ENCODE measurements at regions not wholly inside any gene's neighbourhood (a gene's known extent, or its start where the extent isn't known, plus 50 kb on each side); places are given as distances from the start of the nearest gene placed in this dataset.

DNA sequence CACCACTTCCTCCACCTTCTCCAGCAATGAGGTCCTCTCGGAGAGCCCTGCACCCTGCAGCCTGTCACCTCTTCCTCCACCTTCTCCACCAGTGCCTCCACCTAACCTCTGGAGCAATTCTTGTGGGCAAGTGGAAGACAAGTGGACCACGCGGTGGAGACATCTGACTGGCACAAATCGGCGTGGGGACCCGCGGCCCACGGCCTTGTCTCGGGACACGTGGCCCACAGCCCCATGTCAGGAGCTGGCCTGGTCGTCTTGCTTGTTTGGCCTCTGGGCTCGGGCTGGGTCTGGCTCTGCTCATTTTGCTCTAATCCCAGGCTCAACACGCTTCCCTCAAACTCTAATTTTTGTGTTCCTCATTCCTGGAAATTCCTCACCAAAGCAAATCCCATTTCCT, 393.1 kb upstream of the IRX1 start:
- DNase-seq = no peak
- Histone ChIP-seq H3K4me3 (ENCODE audit: low read depth in 2 of 2, low read length in 1 of 2) (no peak overlapping the region), H4K20me1 (ENCODE audit: insufficient read depth) (no peaks in the 10 kb centered on the region), H3K9me3 (no peaks in the 10 kb centered on the region), H3K36me3 (replicated peaks in 1 of 2; ENCODE audit: control insufficient read depth in 1 of 2, insufficient read depth in 2 of 2, low read length in 1 of 2) (no peaks in the 10 kb centered on the region), H3K9me2 (no peaks in the 10 kb centered on the region), H2AFZ (ENCODE audit: low read depth) (no peak overlapping the region), H3K4me1 (ENCODE audit: control insufficient read depth in 1 of 2, insufficient read depth in 2 of 2, low read depth in 1 of 2, low read length in 1 of 2) (no peaks in the 10 kb centered on the region), H3K4me2 (no peak overlapping the region), H3K27ac (ENCODE audit: low read depth in 2 of 2, low read length in 1 of 2) (no peak overlapping the region), H3K79me2 (ENCODE audit: insufficient read depth) (no peaks in the 10 kb centered on the region), H3K27me3 (ENCODE audit: insufficient read depth) (peaks cover 10% of the 10 kb centered on the region; the same call in 1 of the 2 replicates), H3K9ac (no peak overlapping the region), H3F3A (replicated peaks; ENCODE audit: insufficient read depth) (no peaks in the 10 kb centered on the region)
- TF ChIP-seq POLR2AphosphoS5 (IDR thresholded peaks at IDR 0.05; ENCODE audit: low read depth, low read length) (no peak), JUND (IDR thresholded peaks at IDR 0.05) (no peak), FOXM1 (IDR thresholded peaks at IDR 0.05; ENCODE audit: low read depth) (no peak), MEF2A (IDR thresholded peaks at IDR 0.05; ENCODE audit: borderline replicate concordance, low read depth) (no peak), FOSL2 (IDR thresholded peaks at IDR 0.05; ENCODE audit: borderline replicate concordance, low read depth) (no peak), YY1 (IDR thresholded peaks at IDR 0.05; ENCODE audit: low read depth) (no peak), EZH2phosphoT487 (IDR thresholded peaks at IDR 0.05; ENCODE audit: borderline replicate concordance, low read depth) (no peak), TCF12 (IDR thresholded peaks at IDR 0.05) (no peak), RAD21 (IDR thresholded peaks at IDR 0.05; ENCODE audit: low read length) (no peak), NFIC (IDR thresholded peaks at IDR 0.05; ENCODE audit: borderline replicate concordance) (no peak), RFX5 (IDR thresholded peaks at IDR 0.05; ENCODE audit: low read length) (no peak), GATA2 (CRISPR knock-in tag; IDR thresholded peaks at IDR 0.05) (no peak)
- TF ChIP-seq, protein P1, sequence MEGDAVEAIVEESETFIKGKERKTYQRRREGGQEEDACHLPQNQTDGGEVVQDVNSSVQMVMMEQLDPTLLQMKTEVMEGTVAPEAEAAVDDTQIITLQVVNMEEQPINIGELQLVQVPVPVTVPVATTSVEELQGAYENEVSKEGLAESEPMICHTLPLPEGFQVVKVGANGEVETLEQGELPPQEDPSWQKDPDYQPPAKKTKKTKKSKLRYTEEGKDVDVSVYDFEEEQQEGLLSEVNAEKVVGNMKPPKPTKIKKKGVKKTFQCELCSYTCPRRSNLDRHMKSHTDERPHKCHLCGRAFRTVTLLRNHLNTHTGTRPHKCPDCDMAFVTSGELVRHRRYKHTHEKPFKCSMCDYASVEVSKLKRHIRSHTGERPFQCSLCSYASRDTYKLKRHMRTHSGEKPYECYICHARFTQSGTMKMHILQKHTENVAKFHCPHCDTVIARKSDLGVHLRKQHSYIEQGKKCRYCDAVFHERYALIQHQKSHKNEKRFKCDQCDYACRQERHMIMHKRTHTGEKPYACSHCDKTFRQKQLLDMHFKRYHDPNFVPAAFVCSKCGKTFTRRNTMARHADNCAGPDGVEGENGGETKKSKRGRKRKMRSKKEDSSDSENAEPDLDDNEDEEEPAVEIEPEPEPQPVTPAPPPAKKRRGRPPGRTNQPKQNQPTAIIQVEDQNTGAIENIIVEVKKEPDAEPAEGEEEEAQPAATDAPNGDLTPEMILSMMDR (IDR thresholded peaks at IDR 0.05) = no peak
- TF ChIP-seq, protein P2, sequence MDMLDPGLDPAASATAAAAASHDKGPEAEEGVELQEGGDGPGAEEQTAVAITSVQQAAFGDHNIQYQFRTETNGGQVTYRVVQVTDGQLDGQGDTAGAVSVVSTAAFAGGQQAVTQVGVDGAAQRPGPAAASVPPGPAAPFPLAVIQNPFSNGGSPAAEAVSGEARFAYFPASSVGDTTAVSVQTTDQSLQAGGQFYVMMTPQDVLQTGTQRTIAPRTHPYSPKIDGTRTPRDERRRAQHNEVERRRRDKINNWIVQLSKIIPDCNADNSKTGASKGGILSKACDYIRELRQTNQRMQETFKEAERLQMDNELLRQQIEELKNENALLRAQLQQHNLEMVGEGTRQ (IDR thresholded peaks at IDR 0.05; ENCODE audit: borderline replicate concordance, low read depth, low read length) = no peak
- TF ChIP-seq, protein P3, sequence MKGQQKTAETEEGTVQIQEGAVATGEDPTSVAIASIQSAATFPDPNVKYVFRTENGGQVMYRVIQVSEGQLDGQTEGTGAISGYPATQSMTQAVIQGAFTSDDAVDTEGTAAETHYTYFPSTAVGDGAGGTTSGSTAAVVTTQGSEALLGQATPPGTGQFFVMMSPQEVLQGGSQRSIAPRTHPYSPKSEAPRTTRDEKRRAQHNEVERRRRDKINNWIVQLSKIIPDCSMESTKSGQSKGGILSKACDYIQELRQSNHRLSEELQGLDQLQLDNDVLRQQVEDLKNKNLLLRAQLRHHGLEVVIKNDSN (IDR thresholded peaks at IDR 0.05; ENCODE audit: borderline replicate concordance, low read depth) = no peak
- ChIA-PET POLR2A (no interaction called here), CTCF (no interaction called here)
- 0% methylated on average over 12 of the region's 13 CpGs for WGBS (ENCODE audit: low lambda C conversion rate)

DNA sequence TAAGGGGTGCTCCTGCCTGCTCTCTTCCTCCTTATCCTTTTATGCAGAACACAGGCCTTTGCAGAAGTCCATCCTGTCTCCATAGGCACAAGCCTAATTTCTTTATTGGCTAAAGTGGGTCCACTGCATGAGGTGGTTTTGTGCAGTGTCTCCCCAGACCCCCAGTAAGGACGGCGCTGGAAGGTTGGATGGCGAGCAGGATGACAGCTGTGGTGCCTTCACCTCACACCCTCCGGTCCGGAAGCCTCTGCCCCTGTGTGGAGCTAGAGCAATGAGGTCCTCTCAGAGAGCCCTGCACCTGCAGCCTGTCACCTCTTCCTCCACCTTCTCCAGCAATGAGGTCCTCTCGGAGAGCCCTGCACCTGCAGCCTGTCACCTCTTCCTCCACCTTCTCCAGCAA, 393.7 kb upstream of the IRX1 start:
- ChIA-PET CTCF (no interaction called here), POLR2A (no interaction called here)
- no peak overlapping the region for H3K4me3 ChIP-seq (ENCODE audit: low read depth in 2 of 2, low read length in 1 of 2)
- H3K36me3 ChIP-seq (replicated peaks in 1 of 2; ENCODE audit: control insufficient read depth in 1 of 2, insufficient read depth in 2 of 2, low read length in 1 of 2) = no peaks in the 10 kb centered on the region
- no peak overlapping the region for H3K27ac ChIP-seq (ENCODE audit: low read depth in 2 of 2, low read length in 1 of 2)
- no peaks in the 10 kb centered on the region for H3K9me3 ChIP-seq
- H3K9me2 ChIP-seq = no peaks in the 10 kb centered on the region
- H4K20me1 ChIP-seq (ENCODE audit: insufficient read depth) = no peaks in the 10 kb centered on the region
- no peak overlapping the region for H2AFZ ChIP-seq (ENCODE audit: low read depth)
- H3K4me2 ChIP-seq = no peak overlapping the region
- WGBS (ENCODE audit: low lambda C conversion rate) = 0% methylated on average over 4 of the region's 6 CpGs
- H3K27me3 ChIP-seq (ENCODE audit: insufficient read depth) = peaks cover 11% of the 10 kb centered on the region; the same call in 1 of the 2 replicates
- no peak overlapping the region for H3K9ac ChIP-seq
- H3K4me1 ChIP-seq (ENCODE audit: control insufficient read depth in 1 of 2, insufficient read depth in 2 of 2, low read depth in 1 of 2, low read length in 1 of 2) = no peaks in the 10 kb centered on the region
- H3K79me2 ChIP-seq (ENCODE audit: insufficient read depth) = no peaks in the 10 kb centered on the region
- no peaks in the 10 kb centered on the region for H3F3A ChIP-seq (replicated peaks; ENCODE audit: insufficient read depth)
- no peak for DNase-seq
- TF ChIP-seq RCOR1 (IDR thresholded peaks at IDR 0.05; ENCODE audit: low read length) = no peak
- TF ChIP-seq NFIC (IDR thresholded peaks at IDR 0.05; ENCODE audit: borderline replicate concordance) = no peak
- no peak for TF ChIP-seq RAD21 (IDR thresholded peaks at IDR 0.05; ENCODE audit: low read length)
- TF ChIP-seq, protein P4, sequence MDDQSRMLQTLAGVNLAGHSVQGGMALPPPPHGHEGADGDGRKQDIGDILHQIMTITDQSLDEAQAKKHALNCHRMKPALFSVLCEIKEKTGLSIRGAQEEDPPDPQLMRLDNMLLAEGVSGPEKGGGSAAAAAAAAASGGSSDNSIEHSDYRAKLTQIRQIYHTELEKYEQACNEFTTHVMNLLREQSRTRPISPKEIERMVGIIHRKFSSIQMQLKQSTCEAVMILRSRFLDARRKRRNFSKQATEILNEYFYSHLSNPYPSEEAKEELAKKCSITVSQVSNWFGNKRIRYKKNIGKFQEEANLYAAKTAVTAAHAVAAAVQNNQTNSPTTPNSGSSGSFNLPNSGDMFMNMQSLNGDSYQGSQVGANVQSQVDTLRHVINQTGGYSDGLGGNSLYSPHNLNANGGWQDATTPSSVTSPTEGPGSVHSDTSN (IDR thresholded peaks at IDR 0.05) = no peak
- TF ChIP-seq ELF1 (IDR thresholded peaks at IDR 0.05) = no peak
- TF ChIP-seq, protein P2 (IDR thresholded peaks at IDR 0.05; ENCODE audit: borderline replicate concordance, low read depth, low read length) = no peak
- TF ChIP-seq TEAD4 (IDR thresholded peaks at IDR 0.05; ENCODE audit: borderline replicate concordance, insufficient read depth) = no peak
- TF ChIP-seq POLR2AphosphoS5 (IDR thresholded peaks at IDR 0.05; ENCODE audit: low read depth, low read length) = no peak
- no peak for TF ChIP-seq TCF12 (IDR thresholded peaks at IDR 0.05)
